HG03457 (cell line): ENCODE measurements at regions not wholly inside any gene's neighbourhood (a gene's known extent, or its start where the extent isn't known, plus 50 kb on each side); places are given as distances from the start of the nearest gene placed in this dataset.
"Not testable (repeated sequence)": the region's sequence is repeated elsewhere in the genome, so short reads cannot be mapped to it uniquely, and the experiment has no call there.

Source experiments
- ATAC-seq: cut with Tn5 transposase; IDR thresholded peaks from one replicate; pipeline ENCODE4 v1.9.1; 2021; ENCODE audit warnings: moderate number of reproducible peaks; ENCODE audit not compliant: unreplicated experiment

GRCh38 chrX:148080593-148080992 is 99.5 kb downstream of the FMR1NB start:
- no peak for ATAC-seq

- no peak for ATAC-seq
These were observed 103.5 kb downstream of the FMR1NB start for GRCh38 chrX:148084611-148085010.

- ATAC-seq = no peak
These were observed 139.0 kb downstream of the FMR1NB start for GRCh38 chrX:148120151-148120550.

- ATAC-seq = no peak
These were observed 140.0 kb downstream of the FMR1NB start for GRCh38 chrX:148120999-148121623.

- not testable (repeated sequence) for ATAC-seq
These were observed 147.9 kb downstream of the FMR1NB start for GRCh38 chrX:148128872-148129505.

- no peak for ATAC-seq
These were observed 152.1 kb downstream of the FMR1NB start for GRCh38 chrX:148133105-148133725.

GRCh38 chrX:148134578-148134977 is 153.4 kb downstream of the FMR1NB start:
- no peak for ATAC-seq

GRCh38 chrX:148135738-148136137 is 154.6 kb downstream of the FMR1NB start:
- no peak for ATAC-seq

GRCh38 chrX:148146121-148146520 is 165.0 kb downstream of the FMR1NB start:
- no peak for ATAC-seq

- ATAC-seq = no peak
These were observed 175.8 kb downstream of the FMR1NB start for GRCh38 chrX:148156986-148157385.

GRCh38 chrX:148159796-148160195 is 178.7 kb downstream of the FMR1NB start:
- ATAC-seq = no peak

- ATAC-seq = no peak
These were observed 180.6 kb downstream of the FMR1NB start for GRCh38 chrX:148161701-148162100.

GRCh38 chrX:148185631-148186030 is 204.5 kb downstream of the FMR1NB start:
- ATAC-seq = no peak

GRCh38 chrX:148192547-148192946 is 211.4 kb downstream of the FMR1NB start:
- no peak for ATAC-seq

- no peak for ATAC-seq
These were observed 212.6 kb downstream of the FMR1NB start for GRCh38 chrX:148193759-148194158.

- no peak for ATAC-seq
These were observed 222.4 kb downstream of the FMR1NB start for GRCh38 chrX:148203531-148203930.

- no peak for ATAC-seq
These were observed 223.1 kb downstream of the FMR1NB start for GRCh38 chrX:148204195-148204594.

GRCh38 chrX:148214786-148215185 is 233.6 kb downstream of the FMR1NB start:
- no peak for ATAC-seq

- no peak for ATAC-seq
These were observed 234.6 kb downstream of the FMR1NB start for GRCh38 chrX:148215726-148216125.

GRCh38 chrX:148223361-148223760 is 242.2 kb downstream of the FMR1NB start:
- no peak for ATAC-seq

- ATAC-seq = no peak
These were observed 247.4 kb downstream of the FMR1NB start for GRCh38 chrX:148228521-148228920.

- no peak for ATAC-seq
These were observed 248.7 kb downstream of the FMR1NB start for GRCh38 chrX:148229801-148230303.
